Right atrium auricular region (tissue), 2 donors: ENCODE measurements at regions not wholly inside any gene's neighbourhood (a gene's known extent, or its start where the extent isn't known, plus 50 kb on each side); places are given as distances from the start of the nearest gene placed in this dataset.
A peak's percentile ranks its signal among the peaks of the same experiment; 100 is the strongest.

Experiments
- DNase-seq: peaks from one replicate; pipeline ENCODE4 v3.0.0-alpha.2; 2019; ENCODE audit warnings: low spot score
- H3K27ac ChIP-seq, 2 donors: fragments of 200-600 bp; sonication (generic); 1 replicate in 1 of 2; 2 replicates in 1 of 2; pipeline ENCODE4 v1.5.1; 2016 to 2019
- H3K27me3 ChIP-seq, 2 donors: fragments of 200-600 bp; sonication (generic); one replicate each; pipeline versions ENCODE4 v1.5.1 to v1.6.0; 2017 to 2019
- H3K36me3 ChIP-seq: fragments of 200-600 bp; sonication (generic); one replicate; pipeline ENCODE4 v1.5.1; 2016
- H3K4me1 ChIP-seq, 2 donors: fragments of 200-600 bp; sonication (generic); one replicate each; pipeline versions ENCODE4 v1.5.1 to v1.6.0; 2017 to 2019
- H3K4me3 ChIP-seq, 2 donors: fragments of 200-600 bp; sonication (generic); 1 replicate in 1 of 2; 2 replicates in 1 of 2; pipeline ENCODE4 v1.5.1; 2017 to 2019; ENCODE audit warnings: mild to moderate bottlenecking in 1 of 2, moderate library complexity in 1 of 2
- H3K9me3 ChIP-seq, 2 donors: fragments of 200-600 bp; sonication (generic); one replicate each; pipeline ENCODE4 v1.5.1; 2019
- CTCF ChIP-seq, 2 donors: fragments of 200-600 bp; sonication (generic); IDR thresholded peaks; one replicate each; pipeline ENCODE4 v1.5.1; 2019; ENCODE audit warnings: antibody characterized with exemption in 2 of 2

- H3K36me3 ChIP-seq: no peaks in the 10 kb centered on the region
- no peak overlapping the region for H3K4me3 ChIP-seq
- H3K27me3 ChIP-seq: no peaks in the 10 kb centered on the region
- no peaks in the 10 kb centered on the region for H3K9me3 ChIP-seq
- no peak for DNase-seq
- no peak for TF ChIP-seq CTCF (IDR thresholded peaks at IDR 0.05)
- peaks cover 0 to 9% of the 10 kb centered on the region in 2 donors for H3K4me1 ChIP-seq
- no peak overlapping the region for H3K27ac ChIP-seq
Observed at GRCh38 chr10:110372656-110373055, 67.9 kb upstream of the SMNDC1 start.

- no peak for TF ChIP-seq CTCF (IDR thresholded peaks at IDR 0.05)
- Histone ChIP-seq H3K27me3 (no peaks in the 10 kb centered on the region), H3K4me3 (no peak overlapping the region), H3K27ac (no peak overlapping the region), H3K4me1 (peaks cover 0 to 9% of the 10 kb centered on the region in 2 donors), H3K36me3 (no peaks in the 10 kb centered on the region), H3K9me3 (no peaks in the 10 kb centered on the region)
- DNase-seq: no peak
Observed at GRCh38 chr10:110373059-110373458, 68.3 kb upstream of the SMNDC1 start.

- Histone ChIP-seq H3K36me3 (no peaks in the 10 kb centered on the region), H3K4me3 (no peak overlapping the region), H3K27ac (no peak overlapping the region), H3K9me3 (no peaks in the 10 kb centered on the region), H3K4me1 (peaks cover 0 to 9% of the 10 kb centered on the region in 2 donors), H3K27me3 (no peaks in the 10 kb centered on the region)
- no peak for TF ChIP-seq CTCF (IDR thresholded peaks at IDR 0.05)
- DNase-seq: no peak
Observed at GRCh38 chr10:110373857-110374654, 69.3 kb upstream of the SMNDC1 start.

- Histone ChIP-seq H3K4me3 (no peak overlapping the region), H3K27ac (no peak overlapping the region)
Observed at GRCh38 chr10:110375121-110375520, 70.4 kb upstream of the SMNDC1 start.

GRCh38 chr10:110376021-110376766 lies 71.5 kb upstream of the SMNDC1 start:
- Histone ChIP-seq H3K4me3 (no peak overlapping the region), H3K36me3 (no peaks in the 10 kb centered on the region), H3K27ac (no peak overlapping the region), H3K27me3 (no peaks in the 10 kb centered on the region), H3K4me1 (peaks cover 0 to 9% of the 10 kb centered on the region in 2 donors), H3K9me3 (no peaks in the 10 kb centered on the region)
- no peak for TF ChIP-seq CTCF (IDR thresholded peaks at IDR 0.05)
- DNase-seq: peak; percentile 62

More at GRCh38 chr10:110375121-110375520, 70.4 kb upstream of the SMNDC1 start:
- Histone ChIP-seq H3K9me3 (no peaks in the 10 kb centered on the region), H3K4me1 (peaks cover 0 to 9% of the 10 kb centered on the region in 2 donors), H3K27me3 (no peaks in the 10 kb centered on the region), H3K36me3 (no peaks in the 10 kb centered on the region)
- no peak for TF ChIP-seq CTCF (IDR thresholded peaks at IDR 0.05)
- DNase-seq: no peak
